ENCODE measurements at regions not wholly inside any gene's neighbourhood (a gene's known extent, or its start where the extent isn't known, plus 50 kb on each side); places are given as distances from the start of the nearest gene placed in this dataset.

- no peak overlapping the region for H3K4me3 ChIP-seq (ENCODE audit: low read length)
- H3K27me3 ChIP-seq (replicated peaks; ENCODE audit: insufficient read depth, low read length) = no peaks in the 10 kb centered on the region
- H4K20me1 ChIP-seq (ENCODE audit: insufficient read depth, low read length) = no peaks in the 10 kb centered on the region
- H3F3A ChIP-seq (ENCODE audit: insufficient read depth, low read length) = no peaks in the 10 kb centered on the region
- H3K79me2 ChIP-seq (ENCODE audit: low read length) = no peaks in the 10 kb centered on the region
- no peaks in the 10 kb centered on the region for H3K36me3 ChIP-seq (replicated peaks; ENCODE audit: insufficient read depth, low read length)
- no peak overlapping the region for H2AFZ ChIP-seq (ENCODE audit: low read length)
- H3K9ac ChIP-seq (ENCODE audit: low read length) = no peak overlapping the region
- no peak for TF ChIP-seq CTCF (IDR thresholded peaks at IDR 0.05; ENCODE audit: low read length)
- TF ChIP-seq EZH2 (optimal IDR thresholded peaks at IDR 0.05; ENCODE audit: low read depth, low read length) = no peak
- no peak for TF ChIP-seq EZH2phosphoT487 (IDR thresholded peaks at IDR 0.05; ENCODE audit: low read length)
- no peaks in the 10 kb centered on the region for H3K9me3 ChIP-seq (replicated peaks; ENCODE audit: insufficient read depth, low read length)
- no peaks in the 10 kb centered on the region for H3K4me1 ChIP-seq (ENCODE audit: low read length)
- no peak overlapping the region for H3K27ac ChIP-seq (ENCODE audit: low read length)
- H3K4me2 ChIP-seq (ENCODE audit: low read depth, low read length) = no peak overlapping the region
- no peaks in the 10 kb centered on the region for H3K9me2 ChIP-seq (replicated peaks; ENCODE audit: insufficient read depth, low read length)
- DNase-seq = no peak
Observed at GRCh38 chr6:27778625-27779417, 133.4 kb downstream of the OR2B2 start.

GRCh38 chr6:27777614-27778355 lies 134.4 kb downstream of the OR2B2 start:
- Histone ChIP-seq H3K27me3 (replicated peaks; ENCODE audit: insufficient read depth, low read length) (no peaks in the 10 kb centered on the region), H3K79me2 (ENCODE audit: low read length) (no peaks in the 10 kb centered on the region), H3K9ac (ENCODE audit: low read length) (no peak overlapping the region), H4K20me1 (ENCODE audit: insufficient read depth, low read length) (no peaks in the 10 kb centered on the region), H3K9me2 (replicated peaks; ENCODE audit: insufficient read depth, low read length) (no peaks in the 10 kb centered on the region), H2AFZ (ENCODE audit: low read length) (no peak overlapping the region), H3K4me2 (ENCODE audit: low read depth, low read length) (no peak overlapping the region), H3K9me3 (replicated peaks; ENCODE audit: insufficient read depth, low read length) (no peaks in the 10 kb centered on the region), H3K4me1 (ENCODE audit: low read length) (peaks cover 1% of the 10 kb centered on the region; the same call in 1 of the 2 replicates), H3F3A (ENCODE audit: insufficient read depth, low read length) (no peaks in the 10 kb centered on the region), H3K27ac (ENCODE audit: low read length) (no peak overlapping the region), H3K4me3 (ENCODE audit: low read length) (no peak overlapping the region), H3K36me3 (replicated peaks; ENCODE audit: insufficient read depth, low read length) (no peaks in the 10 kb centered on the region)
- no peak for DNase-seq
- TF ChIP-seq EZH2 (optimal IDR thresholded peaks at IDR 0.05; ENCODE audit: low read depth, low read length) = no peak
- TF ChIP-seq EZH2phosphoT487 (IDR thresholded peaks at IDR 0.05; ENCODE audit: low read length) = no peak
- TF ChIP-seq CTCF (IDR thresholded peaks at IDR 0.05; ENCODE audit: low read length) = no peak

- Histone ChIP-seq H2AFZ (ENCODE audit: low read length) (no peak overlapping the region), H3K9me2 (replicated peaks; ENCODE audit: insufficient read depth, low read length) (no peaks in the 10 kb centered on the region), H3K36me3 (replicated peaks; ENCODE audit: insufficient read depth, low read length) (no peaks in the 10 kb centered on the region), H3K9ac (ENCODE audit: low read length) (no peak overlapping the region), H3F3A (ENCODE audit: insufficient read depth, low read length) (no peaks in the 10 kb centered on the region), H3K9me3 (replicated peaks; ENCODE audit: insufficient read depth, low read length) (no peaks in the 10 kb centered on the region), H3K79me2 (ENCODE audit: low read length) (no peaks in the 10 kb centered on the region), H3K27me3 (replicated peaks; ENCODE audit: insufficient read depth, low read length) (no peaks in the 10 kb centered on the region), H3K4me1 (ENCODE audit: low read length) (peaks cover 4% of the 10 kb centered on the region; the same call in 1 of the 2 replicates), H4K20me1 (ENCODE audit: insufficient read depth, low read length) (no peaks in the 10 kb centered on the region), H3K27ac (ENCODE audit: low read length) (no peak overlapping the region), H3K4me2 (ENCODE audit: low read depth, low read length) (no peak overlapping the region), H3K4me3 (ENCODE audit: low read length) (no peak overlapping the region)
- TF ChIP-seq CTCF (IDR thresholded peaks at IDR 0.05; ENCODE audit: low read length) (no peak), EZH2phosphoT487 (IDR thresholded peaks at IDR 0.05; ENCODE audit: low read length) (no peak), EZH2 (optimal IDR thresholded peaks at IDR 0.05; ENCODE audit: low read depth, low read length) (no peak)
- no peak for DNase-seq
Observed at GRCh38 chr6:27777126-27777525, 135.1 kb downstream of the OR2B2 start.
